22Rv1 (cell line): ENCODE measurements at regions not wholly inside any gene's neighbourhood (a gene's known extent, or its start where the extent isn't known, plus 50 kb on each side); places are given as distances from the start of the nearest gene placed in this dataset.
"Not testable (repeated sequence)": the region's sequence is repeated elsewhere in the genome, so short reads cannot be mapped to it uniquely, and the experiment has no call there.

ENCODE experiments used
- H3K27ac ChIP-seq: fragments of 450-650 bp; 2 replicates; pipeline ENCODE4 v1.5.1; 2017
- CTCF ChIP-seq: fragments of 450-650 bp; IDR thresholded peaks from 2 replicates; pipeline ENCODE4 v1.5.1; 2017; ENCODE audit warnings: mild to moderate bottlenecking
- ZFX ChIP-seq: fragments of 450-650 bp; IDR thresholded peaks from 2 replicates; pipeline ENCODE4 v1.6.1; 2017; ENCODE audit warnings: antibody characterized with exemption, borderline replicate concordance

- no peak for TF ChIP-seq ZFX
- TF ChIP-seq CTCF: no peak
- H3K27ac ChIP-seq: no peak overlapping the region
These were observed 58.9 kb upstream of the TNFAIP3 start for GRCh38 chr6:137808191-137808590.

- no peak overlapping the region for H3K27ac ChIP-seq
- TF ChIP-seq ZFX (no peak), CTCF (no peak)
These were observed 58.2 kb upstream of the TNFAIP3 start for GRCh38 chr6:137808836-137809315.

- not testable (repeated sequence) for H3K27ac ChIP-seq
These were observed 57.0 kb upstream of the TNFAIP3 start for GRCh38 chr6:137809895-137810553.

- no peak for TF ChIP-seq ZFX
- TF ChIP-seq CTCF: no peak
- no peak overlapping the region for H3K27ac ChIP-seq
These were observed 56.4 kb upstream of the TNFAIP3 start for GRCh38 chr6:137810554-137811120.

- H3K27ac ChIP-seq: no peak overlapping the region
- no peak for TF ChIP-seq CTCF
- TF ChIP-seq ZFX: no peak
These were observed 55.7 kb upstream of the TNFAIP3 start for GRCh38 chr6:137811121-137811915.

GRCh38 chr6:137811916-137812553 is 55.0 kb upstream of the TNFAIP3 start:
- TF ChIP-seq CTCF (no peak), ZFX (no peak)
- H3K27ac ChIP-seq: no peak overlapping the region

- H3K27ac ChIP-seq: no peak overlapping the region
- TF ChIP-seq CTCF: no peak
- no peak for TF ChIP-seq ZFX
These were observed 53.6 kb upstream of the TNFAIP3 start for GRCh38 chr6:137813308-137813970.

GRCh38 chr6:137814030-137814429 is 53.0 kb upstream of the TNFAIP3 start:
- not testable (repeated sequence) for H3K27ac ChIP-seq
